ENCODE measurements at regions not wholly inside any gene's neighbourhood (a gene's known extent, or its start where the extent isn't known, plus 50 kb on each side); places are given as distances from the start of the nearest gene placed in this dataset.

DNA sequence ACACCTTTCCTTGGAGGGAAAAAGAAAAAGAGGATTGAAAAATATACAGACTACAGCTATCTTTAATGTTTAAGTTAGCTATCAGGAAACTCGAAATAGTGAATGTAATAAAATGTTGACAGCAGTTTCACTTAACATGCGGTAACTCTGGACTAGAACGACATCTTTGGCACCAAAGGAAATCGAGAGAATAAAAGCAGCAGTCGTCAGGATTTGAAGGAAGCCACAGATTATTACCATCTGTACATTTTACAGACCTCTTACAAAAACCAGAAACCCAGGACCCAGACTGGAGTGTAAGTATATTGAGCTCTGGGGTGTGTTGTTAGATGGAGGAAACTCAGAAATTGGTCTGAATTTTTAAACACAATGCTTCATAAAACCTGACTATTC lies 51.6 kb upstream of the STOX2 start:
- TF ChIP-seq POLR2A (IDR thresholded peaks at IDR 0.05), result no peak
- TF ChIP-seq, protein P1, sequence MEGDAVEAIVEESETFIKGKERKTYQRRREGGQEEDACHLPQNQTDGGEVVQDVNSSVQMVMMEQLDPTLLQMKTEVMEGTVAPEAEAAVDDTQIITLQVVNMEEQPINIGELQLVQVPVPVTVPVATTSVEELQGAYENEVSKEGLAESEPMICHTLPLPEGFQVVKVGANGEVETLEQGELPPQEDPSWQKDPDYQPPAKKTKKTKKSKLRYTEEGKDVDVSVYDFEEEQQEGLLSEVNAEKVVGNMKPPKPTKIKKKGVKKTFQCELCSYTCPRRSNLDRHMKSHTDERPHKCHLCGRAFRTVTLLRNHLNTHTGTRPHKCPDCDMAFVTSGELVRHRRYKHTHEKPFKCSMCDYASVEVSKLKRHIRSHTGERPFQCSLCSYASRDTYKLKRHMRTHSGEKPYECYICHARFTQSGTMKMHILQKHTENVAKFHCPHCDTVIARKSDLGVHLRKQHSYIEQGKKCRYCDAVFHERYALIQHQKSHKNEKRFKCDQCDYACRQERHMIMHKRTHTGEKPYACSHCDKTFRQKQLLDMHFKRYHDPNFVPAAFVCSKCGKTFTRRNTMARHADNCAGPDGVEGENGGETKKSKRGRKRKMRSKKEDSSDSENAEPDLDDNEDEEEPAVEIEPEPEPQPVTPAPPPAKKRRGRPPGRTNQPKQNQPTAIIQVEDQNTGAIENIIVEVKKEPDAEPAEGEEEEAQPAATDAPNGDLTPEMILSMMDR (IDR thresholded peaks at IDR 0.05), result no peak
- TF ChIP-seq EP300 (IDR thresholded peaks at IDR 0.05), result no peak

Measured in gastroesophageal sphincter (tissue), 3 donors.